Mucosa of descending colon (tissue), 3 donors: ENCODE measurements at regions not wholly inside any gene's neighbourhood (a gene's known extent, or its start where the extent isn't known, plus 50 kb on each side); places are given as distances from the start of the nearest gene placed in this dataset.

Experiments
- ATAC-seq: fragments of 200-7000 bp; cut with Tn5 transposase; one replicate; pipeline ENCODE4 v1.9.1; 2020; ENCODE audit warnings: mild to moderate bottlenecking, moderate library complexity
- DNase-seq, 3 donors: peaks; one replicate each; pipeline ENCODE4 v3.0.0-alpha.2; 2020
- H3K36me3 ChIP-seq: fragments of 200-600 bp; one replicate; pipeline ENCODE4 v1.8.0; 2021; ENCODE audit warnings: low read depth, mild to moderate bottlenecking
- H3K4me1 ChIP-seq: fragments of 200-600 bp; one replicate; pipeline ENCODE4 v1.8.0; 2021; ENCODE audit warnings: low read depth, mild to moderate bottlenecking
- H3K4me3 ChIP-seq: fragments of 200-600 bp; one replicate; pipeline ENCODE4 v1.8.0; 2021; ENCODE audit warnings: mild to moderate bottlenecking
- H3K9me3 ChIP-seq: fragments of 200-600 bp; one replicate; pipeline ENCODE4 v1.8.0; 2021; ENCODE audit warnings: mild to moderate bottlenecking
- intact Hi-C, 2 donors: fragments of 100-400 bp; cut with DNase I in 1 of 2; cut with micrococcal nuclease in 1 of 2; formaldehyde crosslinking; loops; one replicate each; pipeline versions ENCODE4 v1.11.0 to v1.11.1; 2022; cut with DNase I, micrococcal nuclease
- TF ChIP-seq, protein P1 (sequence below): fragments of 200-600 bp; IDR thresholded peaks from one replicate; pipeline ENCODE4 v1.8.0; 2022; ENCODE audit warnings: antibody characterized with exemption, mild to moderate bottlenecking
- donor health status: DM: no; HTN: no; CAD: no; lungs with moderate emphysema.
- donor health status: DM: no; HTN: no; CAD: no.
- donor health status: DM: no; HTN: yes; CAD: no.

DNA sequence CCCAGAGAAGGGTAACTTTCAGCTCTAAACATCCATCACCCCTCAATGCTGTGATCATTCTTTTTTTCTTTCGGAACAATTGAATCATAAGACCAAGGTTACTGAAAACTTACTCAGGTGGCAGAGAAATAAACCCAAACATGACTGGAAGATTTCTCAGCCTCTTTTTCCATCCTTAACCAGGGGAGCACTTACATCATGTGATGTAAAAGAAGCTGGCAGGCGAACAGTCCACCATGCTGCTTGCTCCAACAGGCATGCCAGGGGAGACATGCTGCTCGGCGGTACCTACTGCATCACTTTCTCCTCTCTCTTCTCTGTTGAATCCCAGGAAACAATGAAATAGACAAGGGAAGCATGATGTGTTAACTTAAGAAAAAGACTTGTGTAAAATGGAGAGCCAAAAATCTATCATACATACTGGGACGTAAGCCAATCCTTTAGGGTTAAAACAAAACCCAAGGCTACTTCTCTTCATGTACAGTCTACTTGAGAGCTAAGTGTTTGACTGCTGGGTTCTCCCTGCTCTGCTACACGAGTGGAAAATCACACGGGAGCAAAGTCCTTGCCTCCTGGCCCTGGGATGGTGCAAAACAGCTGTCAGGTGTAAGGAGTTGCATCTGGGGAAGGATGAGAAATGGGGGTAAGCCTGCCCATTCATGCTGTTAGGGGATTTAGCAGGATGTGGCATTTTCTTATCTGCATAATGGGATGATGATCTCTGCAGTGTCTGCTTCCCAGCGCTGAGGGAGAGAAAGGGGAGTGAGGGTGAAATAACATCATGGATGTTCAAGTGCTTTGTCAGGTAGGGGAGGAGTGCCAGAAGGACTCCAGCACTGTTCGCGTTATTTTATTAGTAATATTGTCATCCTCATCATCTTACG is 64.3 kb upstream of the ZNF438 start:
- Histone ChIP-seq H3K36me3 (no peaks in the 10 kb centered on the region), H3K9me3 (no peaks in the 10 kb centered on the region), H3K4me3 (no peak overlapping the region), H3K4me1 (peaks cover 11% of the 10 kb centered on the region)
- TF ChIP-seq, protein P1, sequence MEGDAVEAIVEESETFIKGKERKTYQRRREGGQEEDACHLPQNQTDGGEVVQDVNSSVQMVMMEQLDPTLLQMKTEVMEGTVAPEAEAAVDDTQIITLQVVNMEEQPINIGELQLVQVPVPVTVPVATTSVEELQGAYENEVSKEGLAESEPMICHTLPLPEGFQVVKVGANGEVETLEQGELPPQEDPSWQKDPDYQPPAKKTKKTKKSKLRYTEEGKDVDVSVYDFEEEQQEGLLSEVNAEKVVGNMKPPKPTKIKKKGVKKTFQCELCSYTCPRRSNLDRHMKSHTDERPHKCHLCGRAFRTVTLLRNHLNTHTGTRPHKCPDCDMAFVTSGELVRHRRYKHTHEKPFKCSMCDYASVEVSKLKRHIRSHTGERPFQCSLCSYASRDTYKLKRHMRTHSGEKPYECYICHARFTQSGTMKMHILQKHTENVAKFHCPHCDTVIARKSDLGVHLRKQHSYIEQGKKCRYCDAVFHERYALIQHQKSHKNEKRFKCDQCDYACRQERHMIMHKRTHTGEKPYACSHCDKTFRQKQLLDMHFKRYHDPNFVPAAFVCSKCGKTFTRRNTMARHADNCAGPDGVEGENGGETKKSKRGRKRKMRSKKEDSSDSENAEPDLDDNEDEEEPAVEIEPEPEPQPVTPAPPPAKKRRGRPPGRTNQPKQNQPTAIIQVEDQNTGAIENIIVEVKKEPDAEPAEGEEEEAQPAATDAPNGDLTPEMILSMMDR = no peak
- intact Hi-C loops = no loop called here
- no peak for DNase-seq
- no peak for ATAC-seq

DNA sequence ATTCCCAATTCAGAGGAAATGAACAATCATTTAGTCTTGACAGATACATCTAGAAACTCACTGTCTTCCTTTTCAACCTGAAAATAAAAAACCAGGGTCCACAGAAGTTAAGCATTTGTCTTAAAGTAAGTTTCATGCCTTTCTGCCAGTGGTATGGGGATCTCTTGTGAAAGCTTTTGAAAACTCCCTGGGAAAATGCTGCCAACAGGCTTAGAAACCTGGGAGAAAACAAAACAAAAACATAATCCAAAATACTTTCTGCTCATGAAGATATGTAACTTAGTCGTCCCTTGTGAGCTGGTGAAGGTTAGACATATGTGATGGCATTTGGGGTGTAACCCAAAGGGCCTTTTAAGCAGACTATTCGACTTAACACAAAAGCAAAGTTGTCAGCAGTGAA is 66.4 kb upstream of the ZNF438 start:
- no peak for DNase-seq
- TF ChIP-seq, protein P1 = no peak

DNA sequence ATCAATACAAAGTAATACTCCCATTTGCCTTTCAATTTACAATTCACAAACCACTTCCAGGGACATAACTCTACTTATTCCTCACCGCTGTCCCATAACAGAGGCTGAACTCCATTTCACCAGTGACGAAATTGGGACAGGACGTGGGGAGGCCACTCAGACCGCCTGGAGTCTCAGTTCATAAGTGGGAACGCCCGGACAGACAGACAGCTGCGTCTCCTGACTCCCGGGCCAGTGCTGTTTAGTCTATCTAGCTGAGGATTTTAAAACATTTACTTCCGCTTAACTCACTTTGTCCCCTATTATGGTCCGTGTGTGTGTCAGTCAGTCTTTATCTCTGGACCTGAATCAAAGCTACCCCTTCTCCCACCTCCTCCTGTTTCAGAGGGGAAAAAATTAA is 67.4 kb upstream of the ZNF438 start:
- DNase-seq (peak in 2 of 3 donors; percentile 29 to 33), ATAC-seq (peak; percentile 64)
- Histone ChIP-seq H3K9me3 (no peaks in the 10 kb centered on the region), H3K36me3 (no peaks in the 10 kb centered on the region), H3K4me3 (no peak overlapping the region), H3K4me1 (peaks cover 13% of the 10 kb centered on the region)
- intact Hi-C loops = no loop called here
- TF ChIP-seq, protein P1 = no peak

More for the DNA sequence above, 66.4 kb upstream of the ZNF438 start:
- intact Hi-C loops = no loop called here
- H3K4me3 ChIP-seq = no peak overlapping the region
- no peak for ATAC-seq
- H3K36me3 ChIP-seq = no peaks in the 10 kb centered on the region
- no peaks in the 10 kb centered on the region for H3K9me3 ChIP-seq
- peaks cover 13% of the 10 kb centered on the region for H3K4me1 ChIP-seq

DNA sequence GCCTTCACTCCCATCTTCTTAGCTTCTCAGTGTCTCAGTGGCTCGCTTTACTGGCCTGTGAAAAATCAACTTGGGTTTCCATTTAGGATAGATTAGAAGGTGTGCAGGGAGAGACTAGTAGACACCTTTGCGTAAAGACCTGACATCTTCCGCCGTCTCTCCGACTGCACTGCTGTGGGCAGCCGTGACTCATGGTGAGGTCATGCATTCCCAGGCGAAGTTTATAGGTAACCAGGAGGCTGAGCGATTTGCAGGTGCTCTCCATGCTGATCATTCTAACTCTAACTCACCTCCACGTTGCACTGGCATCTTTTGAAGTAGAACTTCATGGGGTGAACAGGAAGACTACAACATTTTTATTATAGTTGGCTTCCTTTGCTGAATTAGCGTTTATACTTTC is 68.0 kb upstream of the ZNF438 start:
- ATAC-seq (peak; percentile 93), DNase-seq (peak; percentile 62 to 66 (median 65))
- intact Hi-C loops = no loop called here
- TF ChIP-seq, protein P1 = no peak
- Histone ChIP-seq H3K4me3 (no peak overlapping the region), H3K36me3 (no peaks in the 10 kb centered on the region), H3K9me3 (no peaks in the 10 kb centered on the region), H3K4me1 (peaks cover 13% of the 10 kb centered on the region)

DNA sequence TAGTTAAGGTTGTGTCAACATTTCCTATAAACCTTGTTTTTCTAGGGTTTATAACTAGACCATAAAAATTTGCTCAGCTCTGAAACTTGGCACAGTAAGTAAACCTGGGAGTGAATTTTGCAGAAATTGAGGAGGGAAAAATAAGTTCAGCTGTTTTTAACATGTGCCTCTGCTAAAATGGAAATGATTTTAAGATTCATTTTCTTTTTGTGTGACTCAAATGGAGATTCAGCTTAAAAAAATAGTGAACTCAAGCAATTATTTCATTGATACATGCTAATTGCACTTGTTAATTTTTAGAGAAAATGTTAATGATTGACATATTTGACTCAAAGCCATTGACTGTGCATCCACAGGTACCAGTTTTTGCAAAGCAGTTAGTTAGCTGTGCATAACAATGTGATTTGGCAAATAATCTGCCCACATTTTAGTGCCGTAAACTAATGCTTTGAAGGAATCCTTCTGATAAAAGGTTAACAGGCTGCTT is 68.5 kb upstream of the ZNF438 start:
- ATAC-seq (peak; percentile 44), DNase-seq (no peak)
- TF ChIP-seq, protein P1 = no peak
- intact Hi-C loops = no loop called here
- Histone ChIP-seq H3K4me3 (no peak overlapping the region), H3K9me3 (no peaks in the 10 kb centered on the region), H3K36me3 (no peaks in the 10 kb centered on the region), H3K4me1 (peaks cover 13% of the 10 kb centered on the region)
